AG10803 (cell line): ENCODE measurements at regions not wholly inside any gene's neighbourhood (a gene's known extent, or its start where the extent isn't known, plus 50 kb on each side); places are given as distances from the start of the nearest gene placed in this dataset.

Experiments
- DNase-seq: peaks from one replicate; pipeline ENCODE4 v3.0.0; 2010; ENCODE audit warnings: low read depth
- H3K4me3 ChIP-seq: 2 replicates; pipeline ENCODE4 v1.5.1; 2011; ENCODE audit warnings: mild to moderate bottlenecking, low read length, control low read depth
- CTCF ChIP-seq: conservative IDR thresholded peaks from 2 replicates; pipeline ENCODE4 v1.5.1; 2011; ENCODE audit warnings: mild to moderate bottlenecking, low read length, control low read depth, inconsistent platforms

- no peak for DNase-seq
- H3K4me3 ChIP-seq: no peak overlapping the region
- no peak for TF ChIP-seq CTCF
Observed at GRCh38 chr2:65548576-65549256, 116.3 kb upstream of the SPRED2 start.

GRCh38 chr2:65548064-65548463, 115.7 kb upstream of the SPRED2 start:
- TF ChIP-seq CTCF: no peak

GRCh38 chr2:65545837-65546805, 113.7 kb upstream of the SPRED2 start:
- no peak overlapping the region for H3K4me3 ChIP-seq
- no peak for TF ChIP-seq CTCF
- peak; percentile 44 for DNase-seq

More at GRCh38 chr2:65548064-65548463, 115.7 kb upstream of the SPRED2 start:
- H3K4me3 ChIP-seq: no peak overlapping the region
- DNase-seq: no peak

GRCh38 chr2:65541773-65542172, 109.4 kb upstream of the SPRED2 start:
- DNase-seq: no peak
- H3K4me3 ChIP-seq: no peak overlapping the region
- TF ChIP-seq CTCF: no peak

GRCh38 chr2:65539633-65540032, 107.2 kb upstream of the SPRED2 start:
- no peak for DNase-seq
- no peak for TF ChIP-seq CTCF
- H3K4me3 ChIP-seq: no peak overlapping the region

- peak; percentile 20 for DNase-seq
- no peak for TF ChIP-seq CTCF
- H3K4me3 ChIP-seq: no peak overlapping the region
Observed at GRCh38 chr2:65537651-65538385, 105.4 kb upstream of the SPRED2 start.
